ENCODE measurements at regions not wholly inside any gene's neighbourhood (a gene's known extent, or its start where the extent isn't known, plus 50 kb on each side); places are given as distances from the start of the nearest gene placed in this dataset.
"Not testable (repeated sequence)": the region's sequence is repeated elsewhere in the genome, so short reads cannot be mapped to it uniquely, and the experiment has no call there.

GRCh38 chr19:56976300-56976699 is 135.8 kb upstream of the PEG3 start:
- Mint-ChIP-seq H3K9me3 (peaks cover 20 to 29% (median 26%) of the 10 kb centered on the region in 7 donors), H3K4me1 (no peaks in the 10 kb centered on the region), H3K27me3 (peaks cover 0 to 13% (median 11%) of the 10 kb centered on the region in 3 donors), H3K36me3 (peaks cover 7 to 11% of the 10 kb centered on the region in 2 donors), H3K27ac (no peak overlapping the region), H3K4me3 (no peak overlapping the region)
- DNase-seq (no peak), ATAC-seq (ENCODE audit: low read depth in 2 of 2) (no peak)

GRCh38 chr19:56976995-56977906 is 136.7 kb upstream of the PEG3 start:
- Mint-ChIP-seq H3K36me3 (peaks cover 7 to 11% of the 10 kb centered on the region in 2 donors), H3K4me3 (no peak overlapping the region), H3K9me3 (peaks cover 20 to 35% (median 32%) of the 10 kb centered on the region in 7 donors), H3K4me1 (no peaks in the 10 kb centered on the region), H3K27me3 (peaks cover 0 to 13% (median 11%) of the 10 kb centered on the region in 3 donors), H3K27ac (peak overlapping the region in 3 of 6 donors; percentile 9 to 55 (median 23))
- DNase-seq, result no peak
- ATAC-seq (ENCODE audit: low read depth in 2 of 2), result no peak

GRCh38 chr19:56978023-56978565 is 137.6 kb upstream of the PEG3 start:
- Mint-ChIP-seq H3K27me3 (peaks cover 0 to 13% (median 11%) of the 10 kb centered on the region in 3 donors), H3K4me1 (no peaks in the 10 kb centered on the region), H3K27ac (no peak overlapping the region), H3K9me3 (peaks cover 20 to 41% (median 32%) of the 10 kb centered on the region in 7 donors), H3K36me3 (peaks cover 7 to 11% of the 10 kb centered on the region in 2 donors), H3K4me3 (no peak overlapping the region)
- DNase-seq, result no peak
- no peak for ATAC-seq (ENCODE audit: low read depth in 2 of 2)

GRCh38 chr19:56980326-56980725 is 139.5 kb upstream of the USP29 start:
- not testable (repeated sequence) for H3K27me3 Mint-ChIP-seq; ATAC-seq (ENCODE audit: low read depth in 2 of 2); DNase-seq; H3K27ac Mint-ChIP-seq; H3K4me1 Mint-ChIP-seq; H3K4me3 Mint-ChIP-seq
- peaks cover 0 to 11% of the 10 kb centered on the region in 2 donors for H3K36me3 Mint-ChIP-seq
- peaks cover 23 to 43% (median 40%) of the 10 kb centered on the region in 7 donors for H3K9me3 Mint-ChIP-seq

- ATAC-seq (ENCODE audit: low read depth in 2 of 2), result no peak
- Mint-ChIP-seq H3K9me3 (peaks cover 24 to 46% (median 42%) of the 10 kb centered on the region in 7 donors), H3K36me3 (peaks cover 0 to 11% of the 10 kb centered on the region in 2 donors), H3K4me1 (no peaks in the 10 kb centered on the region), H3K27me3 (peaks cover 0 to 6% (median 0%) of the 10 kb centered on the region in 3 donors), H3K27ac (no peak overlapping the region), H3K4me3 (no peak overlapping the region)
- no peak for DNase-seq
Measured at GRCh38 chr19:56980906-56981305, 138.9 kb upstream of the USP29 start.

GRCh38 chr19:56981440-56981839 is 138.3 kb upstream of the USP29 start:
- not testable (repeated sequence) for DNase-seq; H3K4me1 Mint-ChIP-seq; H3K27ac Mint-ChIP-seq; H3K4me3 Mint-ChIP-seq; H3K27me3 Mint-ChIP-seq; ATAC-seq (ENCODE audit: low read depth in 2 of 2)
- H3K9me3 Mint-ChIP-seq, result peaks cover 26 to 50% (median 40%) of the 10 kb centered on the region in 7 donors
- peaks cover 0 to 11% of the 10 kb centered on the region in 2 donors for H3K36me3 Mint-ChIP-seq

- Mint-ChIP-seq H3K4me3 (no peak overlapping the region), H3K36me3 (no peaks in the 10 kb centered on the region), H3K27ac (no peak overlapping the region), H3K4me1 (no peaks in the 10 kb centered on the region), H3K9me3 (peaks cover 14 to 50% (median 36%) of the 10 kb centered on the region in 7 donors), H3K27me3 (no peaks in the 10 kb centered on the region)
- no peak for DNase-seq
- ATAC-seq (ENCODE audit: low read depth in 2 of 2), result no peak
Measured at GRCh38 chr19:56983171-56983570, 136.6 kb upstream of the USP29 start.

- Mint-ChIP-seq H3K4me1 (no peaks in the 10 kb centered on the region), H3K36me3 (no peaks in the 10 kb centered on the region), H3K9me3 (peaks cover 16 to 53% (median 38%) of the 10 kb centered on the region in 7 donors)
Measured at GRCh38 chr19:56983804-56984203, 136.0 kb upstream of the USP29 start.

GRCh38 chr19:56986386-56986785 is 133.4 kb upstream of the USP29 start:
- Mint-ChIP-seq H3K4me3 (no peak overlapping the region), H3K4me1 (no peaks in the 10 kb centered on the region), H3K27me3 (no peaks in the 10 kb centered on the region), H3K36me3 (peaks cover 0 to 14% of the 10 kb centered on the region in 2 donors), H3K27ac (no peak overlapping the region), H3K9me3 (peaks cover 19 to 59% (median 39%) of the 10 kb centered on the region in 7 donors)
- ATAC-seq (ENCODE audit: low read depth in 2 of 2), result no peak
- no peak for DNase-seq

More at GRCh38 chr19:56983804-56984203, 136.0 kb upstream of the USP29 start:
- DNase-seq (no peak), ATAC-seq (ENCODE audit: low read depth in 2 of 2) (no peak)
- Mint-ChIP-seq H3K4me3 (no peak overlapping the region), H3K27ac (no peak overlapping the region), H3K27me3 (no peaks in the 10 kb centered on the region)

- DNase-seq (no peak), ATAC-seq (ENCODE audit: low read depth in 2 of 2) (no peak)
- H3K27ac Mint-ChIP-seq, result no peak overlapping the region
- no peaks in the 10 kb centered on the region for H3K27me3 Mint-ChIP-seq
- peaks cover 0 to 17% of the 10 kb centered on the region in 2 donors for H3K36me3 Mint-ChIP-seq
- H3K4me1 Mint-ChIP-seq, result no peaks in the 10 kb centered on the region
- H3K4me3 Mint-ChIP-seq, result peak overlapping the region in 1 of 8 donors; percentile 30
- peaks cover 19 to 55% (median 35%) of the 10 kb centered on the region in 7 donors for H3K9me3 Mint-ChIP-seq
Measured at GRCh38 chr19:56987184-56987583, 132.6 kb upstream of the USP29 start.

- H3K4me3 Mint-ChIP-seq, result no peak overlapping the region
- no peaks in the 10 kb centered on the region for H3K27me3 Mint-ChIP-seq
- ATAC-seq (ENCODE audit: low read depth in 2 of 2) (no peak), DNase-seq (no peak)
- H3K27ac Mint-ChIP-seq, result no peak overlapping the region
- no peaks in the 10 kb centered on the region for H3K4me1 Mint-ChIP-seq
- peaks cover 19 to 58% (median 41%) of the 10 kb centered on the region in 7 donors for H3K9me3 Mint-ChIP-seq
- peaks cover 0 to 28% of the 10 kb centered on the region in 2 donors for H3K36me3 Mint-ChIP-seq
Measured at GRCh38 chr19:56988299-56988698, 131.5 kb upstream of the USP29 start.

GRCh38 chr19:56991912-56992311 is 127.9 kb upstream of the USP29 start:
- H3K9me3 Mint-ChIP-seq, result peaks cover 13 to 65% (median 35%) of the 10 kb centered on the region in 7 donors
- H3K4me3 Mint-ChIP-seq, result no peak overlapping the region
- H3K27me3 Mint-ChIP-seq, result no peaks in the 10 kb centered on the region
- H3K4me1 Mint-ChIP-seq, result no peaks in the 10 kb centered on the region
- no peak for ATAC-seq (ENCODE audit: low read depth in 2 of 2)
- H3K36me3 Mint-ChIP-seq, result peaks cover 0 to 38% of the 10 kb centered on the region in 2 donors
- DNase-seq, result no peak
- no peak overlapping the region for H3K27ac Mint-ChIP-seq

GRCh38 chr19:56993851-56994250 is 125.9 kb upstream of the USP29 start:
- no peak overlapping the region for H3K4me3 Mint-ChIP-seq
- no peak overlapping the region for H3K27ac Mint-ChIP-seq
- peaks cover 12 to 53% (median 33%) of the 10 kb centered on the region in 7 donors for H3K9me3 Mint-ChIP-seq

More at GRCh38 chr19:56993851-56994250, 125.9 kb upstream of the USP29 start:
- H3K4me1 Mint-ChIP-seq, result no peaks in the 10 kb centered on the region
- no peak for ATAC-seq (ENCODE audit: low read depth in 2 of 2)
- no peak for DNase-seq
- H3K36me3 Mint-ChIP-seq, result peaks cover 0 to 38% of the 10 kb centered on the region in 2 donors
- H3K27me3 Mint-ChIP-seq, result no peaks in the 10 kb centered on the region

Data from naive B cell (primary cell).